ENCODE measurements at regions not wholly inside any gene's neighbourhood (a gene's known extent, or its start where the extent isn't known, plus 50 kb on each side); places are given as distances from the start of the nearest gene placed in this dataset.

DNA sequence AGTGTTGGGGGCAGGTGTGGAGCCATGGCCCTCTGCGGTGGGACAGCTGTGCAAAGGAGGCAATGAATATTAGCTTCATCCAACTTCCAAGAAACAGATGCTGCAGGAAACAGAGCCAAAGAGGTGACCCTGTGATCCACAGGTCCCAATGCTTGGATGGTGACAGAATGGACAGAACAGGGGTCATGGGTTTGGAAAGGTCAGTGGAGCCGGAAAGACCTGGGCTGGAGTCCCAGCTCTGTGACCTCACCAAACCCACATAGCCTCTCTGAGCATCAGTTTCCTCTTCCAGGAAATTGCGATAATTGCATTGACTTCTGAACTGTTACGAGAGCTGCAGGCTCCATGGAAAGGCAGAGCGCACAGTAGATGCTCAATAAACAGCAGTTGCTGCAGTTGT is 110.2 kb upstream of the GSC start:
- TF ChIP-seq POLR2AphosphoS5 (IDR thresholded peaks at IDR 0.05) (no peak), POLR2A (IDR thresholded peaks at IDR 0.05) (no peak)
- TF ChIP-seq, protein P1, sequence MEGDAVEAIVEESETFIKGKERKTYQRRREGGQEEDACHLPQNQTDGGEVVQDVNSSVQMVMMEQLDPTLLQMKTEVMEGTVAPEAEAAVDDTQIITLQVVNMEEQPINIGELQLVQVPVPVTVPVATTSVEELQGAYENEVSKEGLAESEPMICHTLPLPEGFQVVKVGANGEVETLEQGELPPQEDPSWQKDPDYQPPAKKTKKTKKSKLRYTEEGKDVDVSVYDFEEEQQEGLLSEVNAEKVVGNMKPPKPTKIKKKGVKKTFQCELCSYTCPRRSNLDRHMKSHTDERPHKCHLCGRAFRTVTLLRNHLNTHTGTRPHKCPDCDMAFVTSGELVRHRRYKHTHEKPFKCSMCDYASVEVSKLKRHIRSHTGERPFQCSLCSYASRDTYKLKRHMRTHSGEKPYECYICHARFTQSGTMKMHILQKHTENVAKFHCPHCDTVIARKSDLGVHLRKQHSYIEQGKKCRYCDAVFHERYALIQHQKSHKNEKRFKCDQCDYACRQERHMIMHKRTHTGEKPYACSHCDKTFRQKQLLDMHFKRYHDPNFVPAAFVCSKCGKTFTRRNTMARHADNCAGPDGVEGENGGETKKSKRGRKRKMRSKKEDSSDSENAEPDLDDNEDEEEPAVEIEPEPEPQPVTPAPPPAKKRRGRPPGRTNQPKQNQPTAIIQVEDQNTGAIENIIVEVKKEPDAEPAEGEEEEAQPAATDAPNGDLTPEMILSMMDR (IDR thresholded peaks at IDR 0.05) = no peak
